Stimulated activated CD8-positive, alpha-beta memory T cell treated with anti-CD3 and anti-CD28 coated beads, Interleukin-7, amount 100 ng/mL, for 4 hours (primary cell): ENCODE measurements at regions not wholly inside any gene's neighbourhood (a gene's known extent, or its start where the extent isn't known, plus 50 kb on each side); places are given as distances from the start of the nearest gene placed in this dataset.

Experiments
- DNase-seq, 2 donors: peaks; one replicate each; pipeline ENCODE4 v3.0.0-alpha.2; 2020; ENCODE audit warnings: low read depth in 2 of 2

- no peak for DNase-seq
Observed at GRCh38 chr10:111732166-111732785, 451.3 kb downstream of the GPAM start.

GRCh38 chr10:111739125-111739873, 444.3 kb downstream of the GPAM start:
- no peak for DNase-seq

- no peak for DNase-seq
Observed at GRCh38 chr10:111739874-111740139, 443.8 kb downstream of the GPAM start.

GRCh38 chr10:111745982-111746381, 437.6 kb downstream of the GPAM start:
- no peak for DNase-seq

GRCh38 chr10:111747751-111748150, 435.8 kb downstream of the GPAM start:
- DNase-seq, result no peak

GRCh38 chr10:111748184-111748583, 435.4 kb downstream of the GPAM start:
- no peak for DNase-seq

GRCh38 chr10:111750165-111750849, 433.3 kb downstream of the GPAM start:
- DNase-seq, result no peak

- DNase-seq, result no peak
Observed at GRCh38 chr10:111756217-111757061, 427.1 kb downstream of the GPAM start.

GRCh38 chr10:111758593-111758992, 425.0 kb downstream of the GPAM start:
- DNase-seq, result no peak

GRCh38 chr10:111762114-111762513, 421.5 kb downstream of the GPAM start:
- no peak for DNase-seq

- no peak for DNase-seq
Observed at GRCh38 chr10:111765216-111765615, 418.3 kb downstream of the GPAM start.

- no peak for DNase-seq
Observed at GRCh38 chr10:111766464-111766863, 417.1 kb downstream of the GPAM start.

GRCh38 chr10:111767661-111768060, 415.9 kb downstream of the GPAM start:
- no peak for DNase-seq

- no peak for DNase-seq
Observed at GRCh38 chr10:111773950-111774349, 409.6 kb downstream of the GPAM start.

GRCh38 chr10:111774486-111774885, 409.1 kb downstream of the GPAM start:
- DNase-seq, result no peak

- DNase-seq, result no peak
Observed at GRCh38 chr10:111784436-111784835, 399.1 kb downstream of the GPAM start.

GRCh38 chr10:111784946-111785465, 398.6 kb downstream of the GPAM start:
- DNase-seq, result no peak

- no peak for DNase-seq
Observed at GRCh38 chr10:111785921-111786320, 397.6 kb downstream of the GPAM start.

GRCh38 chr10:111789821-111790220, 393.7 kb downstream of the GPAM start:
- DNase-seq, result no peak

GRCh38 chr10:111801841-111802240, 381.7 kb downstream of the GPAM start:
- DNase-seq, result no peak

- no peak for DNase-seq
Observed at GRCh38 chr10:111804781-111805180, 378.8 kb downstream of the GPAM start.

GRCh38 chr10:111811517-111811916, 372.0 kb downstream of the GPAM start:
- DNase-seq, result no peak
